ENCODE measurements at regions not wholly inside any gene's neighbourhood (a gene's known extent, or its start where the extent isn't known, plus 50 kb on each side); places are given as distances from the start of the nearest gene placed in this dataset.

DNA sequence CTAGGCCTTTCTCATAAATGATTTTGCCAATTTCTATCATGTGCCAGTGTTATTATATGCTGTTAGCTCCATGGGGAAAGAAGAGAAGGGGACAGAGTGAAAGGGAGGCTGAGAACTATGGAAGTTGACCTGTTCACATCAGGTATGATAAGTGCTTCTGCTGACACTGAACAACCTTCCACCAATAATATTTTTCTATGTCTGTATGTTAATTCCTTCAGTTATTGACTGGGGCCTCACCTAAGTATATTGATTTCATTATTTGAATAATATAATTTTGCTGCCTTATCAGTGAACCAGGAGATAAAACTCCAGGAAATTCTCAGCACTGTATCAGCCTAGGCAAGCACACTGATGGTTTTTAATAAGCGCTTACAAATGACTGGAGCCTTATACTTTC is 262.8 kb downstream of the SNCA start:
- no peak overlapping the region for H3K56ac ChIP-seq (ENCODE audit: insufficient read length, low read depth, low read length)
- no peaks in the 10 kb centered on the region for H3K27me3 ChIP-seq (ENCODE audit: insufficient read depth, low read length)
- H2BK12ac ChIP-seq (ENCODE audit: insufficient read length, low read depth, low read length), result no peak overlapping the region
- H3K23ac ChIP-seq (ENCODE audit: insufficient read length, low read depth, low read length), result no peak overlapping the region
- H2BK15ac ChIP-seq (ENCODE audit: low read depth, low read length), result no peak overlapping the region
- H3K79me2 ChIP-seq (ENCODE audit: insufficient read depth, low read length), result no peaks in the 10 kb centered on the region
- no peak overlapping the region for H3K4me2 ChIP-seq (ENCODE audit: insufficient read depth, insufficient read length, low read length)
- H3K27ac Mint-ChIP-seq, result no peak overlapping the region
- no peak overlapping the region for H2AFZ ChIP-seq (ENCODE audit: low read length)
- no peak overlapping the region for H3K4me3 Mint-ChIP-seq
- no peaks in the 10 kb centered on the region for H3K79me1 ChIP-seq (ENCODE audit: insufficient read depth, low read depth, low read length, poor library complexity, severe bottlenecking)
- no peak overlapping the region for H3T11ph ChIP-seq (ENCODE audit: low read length)
- TF ChIP-seq, protein P1, sequence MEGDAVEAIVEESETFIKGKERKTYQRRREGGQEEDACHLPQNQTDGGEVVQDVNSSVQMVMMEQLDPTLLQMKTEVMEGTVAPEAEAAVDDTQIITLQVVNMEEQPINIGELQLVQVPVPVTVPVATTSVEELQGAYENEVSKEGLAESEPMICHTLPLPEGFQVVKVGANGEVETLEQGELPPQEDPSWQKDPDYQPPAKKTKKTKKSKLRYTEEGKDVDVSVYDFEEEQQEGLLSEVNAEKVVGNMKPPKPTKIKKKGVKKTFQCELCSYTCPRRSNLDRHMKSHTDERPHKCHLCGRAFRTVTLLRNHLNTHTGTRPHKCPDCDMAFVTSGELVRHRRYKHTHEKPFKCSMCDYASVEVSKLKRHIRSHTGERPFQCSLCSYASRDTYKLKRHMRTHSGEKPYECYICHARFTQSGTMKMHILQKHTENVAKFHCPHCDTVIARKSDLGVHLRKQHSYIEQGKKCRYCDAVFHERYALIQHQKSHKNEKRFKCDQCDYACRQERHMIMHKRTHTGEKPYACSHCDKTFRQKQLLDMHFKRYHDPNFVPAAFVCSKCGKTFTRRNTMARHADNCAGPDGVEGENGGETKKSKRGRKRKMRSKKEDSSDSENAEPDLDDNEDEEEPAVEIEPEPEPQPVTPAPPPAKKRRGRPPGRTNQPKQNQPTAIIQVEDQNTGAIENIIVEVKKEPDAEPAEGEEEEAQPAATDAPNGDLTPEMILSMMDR (conservative IDR thresholded peaks at IDR 0.05), result no peak
- H3K9me3 Mint-ChIP-seq, result peaks cover 0 to 5% of the 10 kb centered on the region in 2 experiments; a peak in 3 of 5 replicates
- no peak overlapping the region for H3K14ac ChIP-seq (ENCODE audit: insufficient read depth, low read length)
- H3K9ac ChIP-seq (ENCODE audit: extremely low read depth, insufficient read length, low read length), result no peak overlapping the region
- H3K4me1 ChIP-seq (ENCODE audit: insufficient read depth, low read length), result no peaks in the 10 kb centered on the region
- no peak overlapping the region for H4K5ac ChIP-seq (ENCODE audit: insufficient read length, low read depth, low read length)
- no peak overlapping the region for H2BK5ac ChIP-seq (ENCODE audit: insufficient read length, low read length)
- H3K27ac ChIP-seq (ENCODE audit: insufficient read length, low read depth, low read length), result no peak overlapping the region
- H3K18ac ChIP-seq (ENCODE audit: insufficient read length, low read depth, low read length), result no peak overlapping the region
- no peaks in the 10 kb centered on the region for H3K23me2 ChIP-seq (ENCODE audit: insufficient read length, low read depth, low read length, poor library complexity, severe bottlenecking)
- H4K91ac ChIP-seq (ENCODE audit: insufficient read length, low read depth, low read length), result no peak overlapping the region
- H3K4me1 Mint-ChIP-seq, result peaks cover 6% of the 10 kb centered on the region in 2 experiments
- H3K27me3 Mint-ChIP-seq (ENCODE audit: low read depth), result no peaks in the 10 kb centered on the region
- H3K4ac ChIP-seq (ENCODE audit: low read depth, low read length), result no peak overlapping the region
- H2BK120ac ChIP-seq (ENCODE audit: low read depth, low read length, poor library complexity, severe bottlenecking), result no peak overlapping the region
- H3K9me3 ChIP-seq (ENCODE audit: control insufficient read depth, low read depth, low read length), result no peaks in the 10 kb centered on the region
- no peak for DNase-seq
- no peaks in the 10 kb centered on the region; a peak in 3 of 7 replicates for H3K36me3 Mint-ChIP-seq (ENCODE audit: insufficient read depth in 1 of 3, low read depth in 3 of 3)
- no CpG with 5 or more reads among the region's 1 CpG for WGBS (ENCODE audit: extremely low coverage, insufficient read length, low lambda C conversion rate)
- H4K8ac ChIP-seq (replicated peaks; ENCODE audit: insufficient read length, low read depth, low read length), result no peak overlapping the region
- H2BK20ac ChIP-seq (ENCODE audit: low read depth, low read length, poor library complexity, severe bottlenecking), result no peak overlapping the region
- H4K20me1 ChIP-seq (ENCODE audit: control insufficient read depth, insufficient read depth, insufficient read length), result no peaks in the 10 kb centered on the region
- H2AK5ac ChIP-seq (ENCODE audit: insufficient read length, low read length), result no peak overlapping the region

Measured in H9 (cell line).